ENCODE measurements at regions not wholly inside any gene's neighbourhood (a gene's known extent, or its start where the extent isn't known, plus 50 kb on each side); places are given as distances from the start of the nearest gene placed in this dataset.
A peak's percentile ranks its signal among the peaks of the same experiment; 100 is the strongest.
"Not testable (repeated sequence)": the region's sequence is repeated elsewhere in the genome, so short reads cannot be mapped to it uniquely, and the experiment has no call there.

DNA sequence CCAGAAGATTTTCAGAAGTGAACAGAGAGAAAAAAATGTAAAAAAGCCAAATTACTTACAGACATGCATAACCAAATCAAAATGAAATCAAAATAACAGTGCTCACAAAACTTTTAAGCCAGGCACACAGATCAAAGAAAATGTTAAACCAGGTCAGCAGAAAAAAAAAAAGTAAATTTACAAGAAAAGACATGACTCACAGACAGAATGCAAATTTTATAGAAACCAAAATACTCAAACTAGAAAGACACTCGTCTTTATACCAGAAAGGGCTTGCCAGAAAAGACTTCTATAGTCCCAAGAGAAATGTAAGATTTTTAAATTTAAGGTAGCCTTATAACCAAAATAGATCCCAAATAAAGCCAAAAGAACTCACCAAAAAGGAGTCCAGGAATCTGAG is 86.5 kb upstream of the COG2 start:
- 41% methylated on average over 1 of the region's 1 CpG for WGBS
- intact Hi-C loops (cut with DNase I): no loop called here
- no peak for DNase-seq (ENCODE audit: extremely low spot score)
- Histone ChIP-seq H3K4me3 (no peak overlapping the region), H3K27ac (replicated peaks in 1 of 4) (no peak overlapping the region), H3K9me3 (no peaks in the 10 kb centered on the region), H3K36me3 (no peaks in the 10 kb centered on the region), H3K27me3 (peaks cover 0 to 3% (median 0%) of the 10 kb centered on the region in 4 donors), H3K4me1 (no peaks in the 10 kb centered on the region)
- TF ChIP-seq, protein P1, sequence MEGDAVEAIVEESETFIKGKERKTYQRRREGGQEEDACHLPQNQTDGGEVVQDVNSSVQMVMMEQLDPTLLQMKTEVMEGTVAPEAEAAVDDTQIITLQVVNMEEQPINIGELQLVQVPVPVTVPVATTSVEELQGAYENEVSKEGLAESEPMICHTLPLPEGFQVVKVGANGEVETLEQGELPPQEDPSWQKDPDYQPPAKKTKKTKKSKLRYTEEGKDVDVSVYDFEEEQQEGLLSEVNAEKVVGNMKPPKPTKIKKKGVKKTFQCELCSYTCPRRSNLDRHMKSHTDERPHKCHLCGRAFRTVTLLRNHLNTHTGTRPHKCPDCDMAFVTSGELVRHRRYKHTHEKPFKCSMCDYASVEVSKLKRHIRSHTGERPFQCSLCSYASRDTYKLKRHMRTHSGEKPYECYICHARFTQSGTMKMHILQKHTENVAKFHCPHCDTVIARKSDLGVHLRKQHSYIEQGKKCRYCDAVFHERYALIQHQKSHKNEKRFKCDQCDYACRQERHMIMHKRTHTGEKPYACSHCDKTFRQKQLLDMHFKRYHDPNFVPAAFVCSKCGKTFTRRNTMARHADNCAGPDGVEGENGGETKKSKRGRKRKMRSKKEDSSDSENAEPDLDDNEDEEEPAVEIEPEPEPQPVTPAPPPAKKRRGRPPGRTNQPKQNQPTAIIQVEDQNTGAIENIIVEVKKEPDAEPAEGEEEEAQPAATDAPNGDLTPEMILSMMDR (IDR thresholded peaks at IDR 0.05): no peak
- TF ChIP-seq POLR2AphosphoS5 (IDR thresholded peaks at IDR 0.05) (no peak), POLR2A (IDR thresholded peaks at IDR 0.05; ENCODE audit: low read depth) (no peak), EP300 (IDR thresholded peaks at IDR 0.05) (no peak)

DNA sequence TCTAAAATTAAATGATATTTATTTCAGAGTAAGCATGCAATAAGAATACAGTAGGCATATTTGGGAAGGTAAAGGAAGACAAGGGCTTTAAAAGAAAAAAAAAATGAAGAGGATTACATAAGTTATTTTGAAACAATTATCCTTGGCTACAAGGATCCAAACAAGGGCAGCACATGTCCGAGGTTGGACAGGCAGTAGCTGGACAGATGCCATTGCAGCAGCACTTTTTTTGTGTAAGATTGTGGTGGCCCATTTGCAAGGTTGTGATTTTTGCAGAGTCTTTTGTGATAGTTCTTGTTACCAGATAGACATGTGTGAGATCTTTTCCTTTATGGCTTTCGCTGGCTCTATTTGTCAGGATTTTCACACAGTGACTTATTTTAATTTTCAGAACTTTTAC is 89.4 kb upstream of the COG2 start:
- 67% methylated on average over 2 of the region's 2 CpGs for WGBS
- Histone ChIP-seq H3K27ac (replicated peaks in 1 of 4) (no peak overlapping the region), H3K9me3 (no peaks in the 10 kb centered on the region), H3K4me3 (no peak overlapping the region), H3K4me1 (no peaks in the 10 kb centered on the region), H3K36me3 (no peaks in the 10 kb centered on the region), H3K27me3 (peaks cover 0 to 14% (median 0%) of the 10 kb centered on the region in 4 donors)
- DNase-seq (ENCODE audit: extremely low spot score): no peak
- TF ChIP-seq EP300 (IDR thresholded peaks at IDR 0.05) (no peak), POLR2AphosphoS5 (IDR thresholded peaks at IDR 0.05) (no peak), POLR2A (IDR thresholded peaks at IDR 0.05; ENCODE audit: low read depth) (no peak)
- TF ChIP-seq, protein P1 (IDR thresholded peaks at IDR 0.05): no peak
- intact Hi-C loops (cut with DNase I): no loop called here

GRCh38 chr1:230550945-230551344 is 91.3 kb upstream of the COG2 start:
- H3K27ac ChIP-seq (replicated peaks in 1 of 4); H3K4me1 ChIP-seq; H3K36me3 ChIP-seq; H3K4me3 ChIP-seq; H3K9me3 ChIP-seq; DNase-seq (ENCODE audit: extremely low spot score); intact Hi-C loops (cut with DNase I): not testable (repeated sequence)
- 79% methylated on average over 3 of the region's 3 CpGs for WGBS
- peaks cover 0 to 11% (median 0%) of the 10 kb centered on the region in 4 donors for H3K27me3 ChIP-seq

- DNase-seq (ENCODE audit: extremely low spot score): peak; percentile 57
- 20% methylated on average over 1 of the region's 1 CpG for WGBS
- Histone ChIP-seq H3K4me3 (no peak overlapping the region), H3K36me3 (no peaks in the 10 kb centered on the region), H3K27me3 (peaks cover 0 to 11% (median 0%) of the 10 kb centered on the region in 4 donors), H3K27ac (replicated peaks in 1 of 4) (no peak overlapping the region), H3K9me3 (no peaks in the 10 kb centered on the region), H3K4me1 (no peaks in the 10 kb centered on the region)
- TF ChIP-seq POLR2AphosphoS5 (IDR thresholded peaks at IDR 0.05) (no peak), EP300 (IDR thresholded peaks at IDR 0.05) (no peak), POLR2A (IDR thresholded peaks at IDR 0.05; ENCODE audit: low read depth) (no peak)
- TF ChIP-seq, protein P1 (IDR thresholded peaks at IDR 0.05): no peak
- intact Hi-C loops (cut with DNase I): no loop called here
Observed at GRCh38 chr1:230550428-230550827, 91.9 kb upstream of the COG2 start.

DNA sequence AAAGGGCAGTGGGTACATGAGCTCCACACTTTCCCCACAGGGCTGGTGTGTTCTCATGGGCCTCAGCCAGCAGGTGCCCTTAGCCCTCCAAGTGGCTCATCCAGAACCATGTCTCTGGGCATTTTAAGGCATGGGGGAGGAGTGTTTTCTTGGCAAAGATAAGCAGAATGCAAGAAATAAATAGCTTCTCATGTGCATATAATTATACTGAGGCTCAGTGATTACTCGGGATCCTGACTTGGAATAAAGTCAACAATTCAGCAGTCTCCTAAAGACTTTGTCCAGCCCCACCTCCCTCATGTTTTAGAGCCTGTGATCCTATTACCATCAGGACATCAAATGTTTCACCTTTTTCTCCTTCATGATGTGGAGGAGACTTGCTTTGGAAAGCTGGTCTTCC is 92.7 kb upstream of the COG2 start:
- Histone ChIP-seq H3K27me3 (peaks cover 0 to 11% (median 0%) of the 10 kb centered on the region in 4 donors), H3K27ac (replicated peaks in 1 of 4) (no peak overlapping the region), H3K9me3 (no peaks in the 10 kb centered on the region), H3K4me1 (no peaks in the 10 kb centered on the region), H3K36me3 (no peaks in the 10 kb centered on the region), H3K4me3 (no peak overlapping the region)
- DNase-seq (ENCODE audit: extremely low spot score): peak; percentile 42
- intact Hi-C loops (cut with DNase I): no loop called here
- TF ChIP-seq, protein P1 (IDR thresholded peaks at IDR 0.05): no peak
- TF ChIP-seq EP300 (IDR thresholded peaks at IDR 0.05): no peak
- TF ChIP-seq POLR2AphosphoS5 (IDR thresholded peaks at IDR 0.05): no peak
- TF ChIP-seq POLR2A (IDR thresholded peaks at IDR 0.05; ENCODE audit: low read depth): no peak
- 40% methylated on average over 1 of the region's 1 CpG for WGBS
